Breast epithelium (tissue), 3 donors: ENCODE measurements at regions not wholly inside any gene's neighbourhood (a gene's known extent, or its start where the extent isn't known, plus 50 kb on each side); places are given as distances from the start of the nearest gene placed in this dataset.

Experiments
- CTCF ChIP-seq, 3 donors: fragments of 450-650 bp; IDR thresholded peaks; one replicate each; pipeline ENCODE4 v1.5.1; 2016 to 2017; ENCODE audit warnings: antibody characterized with exemption in 3 of 3, mild to moderate bottlenecking in 3 of 3, moderate library complexity in 3 of 3
- POLR2A ChIP-seq: fragments of 450-650 bp; IDR thresholded peaks from one replicate; pipeline ENCODE4 v1.6.1; 2016; ENCODE audit warnings: antibody characterized with exemption, mild to moderate bottlenecking, moderate library complexity

- TF ChIP-seq POLR2A (no peak), CTCF (IDR thresholded peaks at IDR 0.05) (no peak)
Measured at GRCh38 chr3:101170062-101170771, 150.2 kb downstream of the IMPG2 start.
